NCI-H524 (cell line): ENCODE measurements at regions not wholly inside any gene's neighbourhood (a gene's known extent, or its start where the extent isn't known, plus 50 kb on each side); places are given as distances from the start of the nearest gene placed in this dataset.
"Not testable (repeated sequence)": the region's sequence is repeated elsewhere in the genome, so short reads cannot be mapped to it uniquely, and the experiment has no call there.

Source experiments
- DNase-seq, 2 experiments: peaks; one replicate each; lab custom pipeline; 2025; lab: John Stamatoyannopoulos, UW

DNA sequence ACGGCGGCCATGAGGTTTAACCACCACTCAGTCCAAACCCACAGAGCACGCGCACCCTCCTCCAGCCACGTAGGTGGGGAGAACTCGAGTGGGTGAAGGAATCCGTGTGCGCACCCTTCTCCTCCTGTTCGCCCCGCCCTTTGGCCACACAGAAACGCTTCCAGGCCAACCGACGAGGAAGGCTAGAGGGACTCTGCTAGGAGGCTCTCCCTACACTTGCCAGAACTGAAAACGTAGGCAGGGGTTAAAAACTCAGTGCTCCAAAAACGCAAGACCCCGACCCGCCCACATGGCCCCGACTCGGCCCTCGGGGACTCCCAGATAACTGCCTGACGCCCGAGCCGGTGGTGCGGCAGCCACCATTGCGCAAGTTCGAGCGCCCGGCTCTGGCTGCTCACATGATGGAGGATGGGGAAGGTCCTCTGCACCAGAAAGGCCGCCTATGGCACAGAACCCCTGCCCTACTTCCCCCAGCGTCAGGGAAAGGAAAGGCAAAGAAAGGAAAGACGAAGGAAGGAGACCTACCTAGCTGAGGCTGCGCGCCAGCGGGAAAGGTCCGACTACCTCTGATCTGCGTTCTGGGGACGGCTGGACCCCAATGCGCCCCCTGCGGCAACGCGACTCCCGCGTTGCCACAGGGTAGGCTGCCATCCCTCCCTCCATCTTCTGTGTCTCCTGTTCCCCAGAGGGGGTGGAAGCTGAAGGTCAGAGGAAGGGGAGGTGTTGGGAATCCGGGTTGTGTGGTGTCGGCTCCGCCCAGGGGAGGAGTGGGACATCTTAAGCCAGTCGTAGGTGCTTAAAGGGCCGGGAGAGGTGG lies 201.9 kb upstream of the AGTR2 start:
- peak; percentile 88 to 96 for DNase-seq

DNA sequence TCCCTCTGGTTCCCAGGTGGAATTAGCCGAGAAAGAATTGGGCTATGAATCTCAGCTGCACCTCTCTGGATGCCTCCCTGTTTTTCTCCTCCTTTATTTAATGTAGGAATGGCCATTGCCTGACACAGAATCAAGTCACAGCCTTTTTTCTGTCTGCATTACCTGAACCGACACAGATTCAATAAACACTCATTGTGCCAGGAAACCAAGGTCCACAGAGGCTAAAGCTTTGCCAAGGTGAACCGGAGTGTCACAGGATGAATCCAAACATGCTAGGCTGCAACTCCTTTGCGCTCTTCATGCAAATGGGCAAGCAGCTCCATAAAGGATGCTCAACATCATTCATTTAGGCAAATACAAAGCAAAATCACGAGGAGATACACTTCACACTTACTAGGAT lies 199.8 kb upstream of the AGTR2 start:
- no peak for DNase-seq

DNA sequence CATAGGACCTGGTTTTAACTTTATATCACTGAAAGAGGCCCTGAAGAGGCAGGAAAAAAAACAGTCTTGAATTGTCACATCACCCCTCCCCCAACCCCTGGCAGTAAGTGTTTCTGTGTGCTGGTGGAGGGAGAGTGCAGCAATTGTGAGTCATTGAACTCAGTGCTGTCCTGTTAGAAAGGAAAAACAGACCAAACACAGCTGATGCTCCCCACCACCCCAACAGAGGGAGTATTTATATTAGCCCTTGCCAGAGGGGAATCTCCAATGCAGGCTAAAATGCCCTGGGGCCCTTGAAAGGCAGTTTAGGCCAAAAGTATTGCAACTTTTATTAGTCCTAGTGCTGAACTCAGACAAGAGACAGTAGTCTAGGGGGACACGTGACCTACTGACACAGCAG lies 197.8 kb upstream of the AGTR2 start:
- no peak for DNase-seq

DNA sequence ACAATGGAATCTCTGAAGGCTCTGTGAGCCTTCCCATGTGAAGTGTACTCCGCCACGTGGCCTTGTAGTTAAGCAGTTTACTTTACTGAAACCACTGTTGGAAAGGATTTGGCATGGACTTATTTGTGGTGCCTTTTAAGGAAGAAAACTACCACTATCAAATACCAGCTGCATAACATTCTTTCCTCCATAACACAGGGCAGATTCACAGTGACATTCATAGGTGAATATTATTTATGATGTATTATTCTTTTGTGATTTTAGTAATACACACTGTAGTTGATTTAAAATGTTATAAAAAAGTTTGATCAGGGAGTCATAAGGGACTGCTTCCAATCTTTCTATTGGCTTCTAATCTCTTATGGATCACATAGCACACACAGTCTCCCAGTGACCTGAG lies 192.5 kb upstream of the AGTR2 start:
- no peak for DNase-seq

DNA sequence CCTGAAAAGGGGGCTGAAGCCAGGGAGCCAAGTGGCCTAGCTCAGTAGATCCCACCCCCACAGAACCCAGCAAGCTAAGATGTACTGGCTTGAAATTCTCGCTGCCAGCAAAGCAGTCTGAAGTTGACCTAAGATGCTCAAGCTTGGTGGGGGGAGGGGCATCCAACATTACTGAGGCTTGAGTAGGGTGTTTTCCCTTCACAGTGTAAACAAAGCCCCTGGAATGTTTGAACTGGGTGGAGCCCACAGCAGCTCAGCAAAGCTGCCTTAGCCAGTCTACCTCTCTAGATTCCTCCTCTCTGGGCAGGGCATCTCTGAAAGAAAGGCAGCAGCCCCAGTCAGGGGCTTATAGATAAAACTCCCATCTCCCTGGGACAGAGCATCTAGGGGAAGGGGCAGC lies 187.4 kb upstream of the AGTR2 start:
- not testable (repeated sequence) for DNase-seq

DNA sequence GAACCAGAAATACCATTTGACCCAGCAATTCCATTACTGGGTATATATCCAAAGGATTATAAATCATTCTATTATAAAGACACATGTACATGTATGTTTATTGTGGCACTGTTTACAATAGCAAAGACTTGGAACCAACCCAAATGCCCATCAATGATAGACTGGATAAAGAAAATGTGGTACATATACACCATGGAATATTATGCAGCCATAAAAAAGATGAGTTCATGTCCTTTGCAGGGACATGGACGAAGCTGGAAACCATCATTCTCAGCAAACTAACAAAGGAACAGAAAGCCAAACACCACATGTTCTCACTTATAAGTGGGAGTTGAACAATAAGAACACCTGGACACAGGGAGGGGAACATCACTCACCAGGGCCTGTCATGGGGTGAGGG lies 183.1 kb upstream of the AGTR2 start:
- DNase-seq: not testable (repeated sequence)

DNA sequence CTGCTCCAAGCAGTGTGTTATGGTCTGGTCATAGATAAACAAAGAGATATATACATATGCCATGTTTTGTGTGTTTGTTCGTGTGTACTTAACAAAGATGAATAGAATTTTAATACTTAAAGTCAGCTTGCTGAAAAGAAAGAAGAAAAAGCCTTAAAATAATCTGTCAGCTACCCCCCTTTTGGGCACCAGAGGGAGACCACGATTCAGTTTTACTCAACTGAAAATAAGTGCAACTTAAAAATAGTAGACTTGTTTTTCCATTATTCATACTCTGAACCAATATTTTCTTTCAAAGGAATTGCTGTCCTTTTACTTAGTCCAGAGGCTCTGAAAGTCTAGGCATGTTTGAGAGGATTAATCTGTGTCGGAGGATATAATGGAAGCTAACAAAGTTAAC lies 181.7 kb upstream of the AGTR2 start:
- DNase-seq: peak in 1 of 2 experiments; percentile 16

DNA sequence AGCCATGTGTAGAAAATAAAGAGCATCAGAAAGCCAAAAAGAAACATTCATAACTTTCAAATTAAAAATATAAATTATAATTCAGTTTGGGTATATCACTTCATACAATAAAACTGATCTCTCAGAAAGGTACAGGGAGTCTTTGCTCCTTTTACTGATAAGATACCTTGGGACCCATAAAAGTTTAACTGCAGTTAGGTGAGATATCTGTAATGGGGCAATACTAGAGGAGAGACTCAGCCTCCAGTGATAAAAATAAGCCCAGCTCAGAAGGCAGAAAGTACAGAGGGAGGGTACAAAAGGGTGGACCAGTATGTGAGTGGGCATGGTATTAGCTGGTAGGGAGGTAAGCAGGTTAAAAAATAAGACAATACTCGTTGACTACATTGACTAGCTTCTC lies 180.9 kb upstream of the AGTR2 start:
- DNase-seq: no peak

DNA sequence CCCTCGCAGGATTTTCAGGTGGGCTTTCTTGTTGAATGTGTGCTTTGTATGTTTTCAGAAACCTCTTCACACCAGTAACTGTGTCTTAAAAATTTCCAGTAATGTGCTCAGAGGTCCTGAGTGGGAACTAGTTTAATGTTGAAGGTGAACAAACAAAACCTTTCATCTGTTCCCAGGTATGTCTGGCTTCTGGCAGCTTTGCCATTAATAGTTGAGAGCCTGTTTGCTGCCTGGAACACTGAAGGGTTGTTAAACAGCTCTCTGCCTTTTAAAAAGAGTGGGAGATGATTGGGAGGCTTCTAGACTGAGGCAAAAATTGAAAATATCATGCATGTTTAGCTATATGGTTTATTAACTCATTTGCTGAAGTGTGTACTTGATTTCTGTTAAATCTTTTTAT lies 161.2 kb upstream of the AGTR2 start:
- no peak for DNase-seq

DNA sequence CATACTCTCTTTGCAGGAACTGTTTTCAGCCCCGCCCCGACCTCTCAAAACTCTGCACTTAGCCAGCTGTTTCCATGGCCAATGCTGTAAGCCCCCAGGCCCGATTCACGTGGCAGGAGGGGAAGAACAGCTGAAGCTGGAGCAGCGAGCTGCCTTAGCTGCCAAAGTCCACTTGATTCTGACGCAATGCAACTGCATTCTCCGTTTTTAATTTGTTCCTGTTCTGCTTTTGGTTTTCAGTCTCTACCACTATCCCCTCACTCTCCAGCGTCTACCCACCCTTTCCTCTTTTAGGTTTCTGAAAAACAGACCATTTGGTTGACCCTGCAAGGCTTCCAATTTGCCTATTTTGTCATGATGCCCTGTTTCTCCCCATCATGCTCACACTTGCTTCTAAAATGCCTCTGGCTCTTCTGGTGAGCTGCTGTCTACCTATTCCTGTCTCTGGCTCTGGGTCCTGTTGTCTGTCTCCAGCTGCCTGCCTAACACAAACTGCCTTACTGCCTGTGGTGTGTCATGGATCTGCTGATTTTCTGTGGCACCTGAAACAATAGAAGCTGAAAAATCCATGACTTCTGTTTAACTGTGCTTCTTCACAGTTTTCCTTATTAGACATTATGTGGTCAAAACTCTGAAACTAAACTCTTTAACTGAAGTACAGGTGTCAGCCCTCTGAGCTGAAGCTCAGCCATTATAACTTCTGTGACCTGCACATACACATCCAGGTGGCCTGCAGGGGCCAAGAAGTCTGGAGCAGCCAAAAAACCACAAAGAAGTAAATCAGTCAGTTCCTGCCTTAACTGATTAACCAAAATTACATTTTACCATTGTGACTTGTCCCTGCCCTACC lies 160.5 kb upstream of the AGTR2 start:
- peak; percentile 45 to 75 for DNase-seq

DNA sequence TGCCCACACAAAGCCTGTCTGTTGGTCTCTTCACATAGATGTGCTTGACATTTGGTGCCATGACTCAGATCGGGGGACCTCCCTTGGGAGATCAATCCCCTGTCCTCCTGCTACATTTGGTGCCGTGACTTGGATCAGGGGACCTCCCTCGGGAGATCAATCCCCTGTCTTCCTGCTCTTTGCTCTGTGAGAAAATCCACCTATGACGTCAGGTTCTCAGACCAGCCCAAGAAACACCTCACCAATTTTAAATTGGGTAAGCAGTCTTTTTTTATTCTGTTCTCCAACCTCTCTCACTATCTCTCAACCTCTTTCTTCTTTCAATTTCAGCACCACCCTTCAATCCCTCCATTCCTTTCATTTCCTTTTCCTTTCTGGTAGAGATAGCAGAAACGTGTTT lies 159.6 kb upstream of the AGTR2 start:
- DNase-seq: no peak

DNA sequence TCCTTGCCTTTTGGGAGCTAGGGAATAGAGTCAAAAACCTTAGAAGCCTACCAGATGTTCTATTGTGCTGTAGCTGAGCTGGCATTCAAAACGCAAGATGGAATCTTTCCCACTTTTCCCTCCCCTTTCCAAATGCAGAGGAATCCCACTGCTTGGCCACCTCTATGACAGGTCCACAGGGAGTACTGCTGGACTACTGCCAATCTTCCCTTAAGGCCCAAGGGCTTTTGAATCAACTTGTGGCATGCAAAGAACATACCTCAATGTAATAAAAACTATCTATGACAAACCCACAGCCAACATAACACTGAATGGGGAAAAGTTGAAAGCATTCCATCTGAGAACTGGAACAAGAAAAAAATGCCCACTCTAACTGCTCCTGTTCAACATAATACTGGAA lies 139.2 kb upstream of the AGTR2 start:
- no peak for DNase-seq
